Inflammatory macrophage treated with lipopolysaccharide for 4 hours (primary cell): ENCODE measurements at regions not wholly inside any gene's neighbourhood (a gene's known extent, or its start where the extent isn't known, plus 50 kb on each side); places are given as distances from the start of the nearest gene placed in this dataset.

Source experiments
- DNase-seq: peaks from one replicate; pipeline ENCODE4 v3.0.0-alpha.2; 2020

DNA sequence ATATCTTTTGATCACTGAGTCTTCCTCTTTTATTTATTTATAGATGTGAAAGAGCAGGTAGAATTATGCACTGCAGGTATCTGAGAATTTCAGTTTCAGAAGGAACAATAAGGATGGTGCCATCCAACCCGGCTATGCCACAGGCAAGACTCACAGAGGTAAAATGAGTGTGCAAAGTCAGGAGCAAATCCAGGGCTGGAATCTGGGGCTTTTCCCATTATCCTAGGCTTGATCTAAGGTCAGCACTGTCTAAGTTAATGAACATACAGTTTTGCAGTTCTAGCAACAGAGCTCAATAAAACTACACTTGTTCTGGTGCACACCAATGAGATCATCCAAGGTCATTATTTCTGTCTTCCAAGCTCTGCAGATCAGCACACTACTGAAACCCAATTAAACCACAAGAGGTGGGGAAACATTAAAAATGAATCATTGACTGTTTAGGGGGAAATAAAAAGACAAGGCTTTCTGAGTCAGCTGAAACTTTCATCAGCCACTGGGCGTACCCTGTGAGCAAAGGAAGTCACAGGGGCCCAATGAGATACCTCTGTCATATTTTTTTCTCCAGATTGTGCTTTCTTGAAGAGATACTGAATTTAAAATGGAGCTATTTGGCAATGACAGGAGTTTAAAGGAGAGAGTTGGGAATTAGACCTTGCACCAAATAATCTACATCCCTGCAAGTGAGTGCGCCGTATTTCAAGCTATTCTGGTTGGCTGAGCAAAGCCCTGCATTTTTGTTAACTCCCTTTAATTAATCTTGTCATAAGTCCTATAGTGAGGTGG is 662.2 kb upstream of the ZNF608 start:
- DNase-seq: peak; percentile 44

DNA sequence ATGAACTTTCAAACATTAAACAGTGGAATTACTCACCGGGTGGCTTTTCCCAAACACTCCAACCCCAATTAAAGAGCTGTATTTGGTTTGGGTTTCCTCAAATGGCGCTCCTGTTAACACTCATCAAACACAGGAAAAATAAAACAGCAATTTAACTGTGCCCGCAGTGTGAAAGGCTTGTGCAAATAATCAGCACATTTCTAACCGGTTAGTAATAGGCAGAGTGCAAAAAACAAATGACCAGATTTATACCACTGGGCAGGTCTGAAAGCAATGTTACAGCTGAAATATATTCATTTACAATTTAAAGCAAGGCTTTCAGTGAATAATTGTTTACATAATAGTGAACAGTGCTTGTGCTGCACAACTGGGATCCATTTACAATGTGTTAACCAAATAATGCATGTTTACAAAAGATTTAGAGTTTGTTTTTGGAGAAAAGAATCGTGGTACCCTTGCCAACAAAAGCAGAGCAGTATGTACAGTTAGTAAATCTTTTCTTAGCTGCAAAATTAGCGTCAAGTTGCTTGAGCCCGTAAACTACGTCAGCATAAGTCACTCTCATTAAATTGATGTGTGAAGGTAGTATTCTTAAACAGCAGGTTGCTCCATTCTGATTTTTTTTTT is 662.9 kb upstream of the ZNF608 start:
- no peak for DNase-seq

GRCh38 chr5:125409861-125410536 is 663.6 kb upstream of the ZNF608 start:
- no peak for DNase-seq

DNA sequence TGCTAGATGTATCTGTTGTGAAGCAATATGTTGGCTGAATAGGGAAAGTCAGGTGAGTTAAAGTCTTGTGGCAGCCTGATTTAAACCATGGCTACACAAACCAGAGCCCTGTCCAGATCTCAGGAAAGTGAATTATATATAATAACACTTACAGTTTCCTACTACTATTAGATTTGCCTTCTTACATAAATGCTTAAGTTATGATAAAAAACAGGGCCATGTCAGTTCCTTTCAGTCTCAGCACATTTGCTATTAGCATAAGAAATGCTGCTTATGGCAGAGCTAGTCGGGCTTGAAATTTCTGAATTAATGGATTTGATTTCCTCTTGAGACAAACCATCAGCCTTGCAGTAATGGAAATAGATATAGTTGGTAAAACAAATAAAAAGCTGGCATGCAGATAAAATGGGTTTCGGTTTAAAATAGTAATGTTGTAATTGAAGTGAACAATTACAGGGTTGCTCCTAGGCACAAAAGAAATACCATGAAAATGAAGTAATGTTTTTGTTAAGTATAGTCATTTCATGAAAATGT is 664.2 kb upstream of the ZNF608 start:
- DNase-seq: no peak

- DNase-seq: no peak
Observed at GRCh38 chr5:125411071-125411743, 664.8 kb upstream of the ZNF608 start.

GRCh38 chr5:125411744-125412560 is 665.5 kb upstream of the ZNF608 start:
- no peak for DNase-seq

GRCh38 chr5:125412561-125413495 is 666.4 kb upstream of the ZNF608 start:
- no peak for DNase-seq

GRCh38 chr5:125413496-125414274 is 667.2 kb upstream of the ZNF608 start:
- DNase-seq: no peak

GRCh38 chr5:125415126-125415525 is 668.7 kb upstream of the ZNF608 start:
- DNase-seq: no peak

- DNase-seq: no peak
Observed at GRCh38 chr5:125416055-125416454, 669.6 kb upstream of the ZNF608 start.

DNA sequence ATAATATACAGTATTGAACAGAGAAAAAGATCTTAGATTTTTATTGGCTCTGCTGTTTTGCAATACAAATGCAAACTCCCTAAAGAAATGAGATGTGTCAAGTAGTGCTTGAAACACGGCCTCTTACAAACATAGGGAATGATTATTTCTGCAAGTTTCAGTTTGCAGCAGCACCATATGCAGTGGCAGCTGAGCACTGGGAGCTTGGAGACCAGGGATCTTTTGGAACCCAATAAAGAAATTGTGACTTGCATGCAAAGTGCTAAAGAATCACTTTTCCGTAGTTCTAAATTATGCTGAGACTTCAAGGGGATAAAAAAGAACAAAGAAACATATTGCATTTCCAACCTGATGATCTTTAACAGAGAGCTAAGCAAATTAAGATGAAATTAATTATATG is 674.6 kb upstream of the ZNF608 start:
- no peak for DNase-seq

DNA sequence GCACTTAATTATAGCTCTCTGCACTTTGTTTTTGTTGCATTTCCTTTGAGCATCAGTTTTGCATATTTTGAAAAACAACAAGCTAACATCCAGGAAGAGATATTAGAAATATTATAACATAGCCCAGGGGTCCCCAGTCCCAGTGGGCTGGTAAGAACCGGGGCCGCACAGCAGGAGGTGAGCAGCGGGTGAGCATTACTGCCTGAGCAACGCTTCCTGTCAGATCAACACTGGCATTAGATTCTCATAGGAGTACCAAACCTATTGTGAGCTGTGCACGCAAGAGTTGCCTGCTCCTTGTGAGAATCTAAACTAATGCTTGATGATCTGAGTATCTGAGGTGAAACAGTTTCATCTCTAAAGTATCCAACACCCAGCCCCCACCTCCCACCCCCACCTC is 675.9 kb upstream of the ZNF608 start:
- DNase-seq: no peak

- DNase-seq: no peak
Observed at GRCh38 chr5:125424402-125425141, 678.1 kb upstream of the ZNF608 start.

GRCh38 chr5:125429498-125429897 is 683.1 kb upstream of the ZNF608 start:
- DNase-seq: no peak

DNA sequence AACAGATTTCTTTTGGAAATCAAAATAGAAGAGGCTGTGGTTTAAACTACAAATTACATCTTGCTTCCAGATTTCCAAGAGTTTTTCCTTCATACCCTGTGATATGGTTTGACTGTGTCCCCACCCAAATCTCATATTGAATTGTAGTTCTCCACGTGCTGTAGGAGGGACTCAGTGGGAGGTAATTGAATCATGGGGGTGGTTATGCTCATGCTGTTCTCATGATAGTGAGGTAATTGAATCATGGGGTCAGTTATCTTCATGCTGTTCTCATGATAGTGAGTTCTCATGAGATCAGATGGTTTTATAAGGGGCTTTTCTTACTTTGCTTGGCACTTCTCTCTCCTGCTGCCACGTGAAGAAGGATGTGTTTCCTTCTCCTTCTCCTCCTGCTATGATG is 687.0 kb upstream of the ZNF608 start:
- DNase-seq: no peak

- no peak for DNase-seq
Observed at GRCh38 chr5:125439243-125439642, 692.8 kb upstream of the ZNF608 start.

DNA sequence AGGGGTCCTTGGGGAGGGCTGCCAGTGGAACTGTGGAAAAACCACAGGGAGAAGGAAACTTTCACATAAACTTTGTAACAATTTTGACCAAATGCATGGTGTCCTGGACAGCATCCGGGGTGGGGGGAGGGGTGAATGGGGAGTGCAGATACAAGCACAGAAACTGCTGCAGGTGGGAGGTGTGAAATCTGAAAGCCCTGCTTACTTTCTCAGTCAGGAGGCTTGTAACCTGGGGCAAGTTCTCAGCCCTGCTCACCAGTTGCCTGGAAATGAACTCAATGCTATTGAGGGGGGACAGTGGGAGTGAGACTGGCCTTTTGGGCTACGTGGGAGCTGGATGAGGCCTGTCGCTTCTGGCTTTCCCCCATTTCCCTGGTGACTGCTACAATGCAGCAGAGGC is 694.5 kb upstream of the ZNF608 start:
- DNase-seq: no peak

DNA sequence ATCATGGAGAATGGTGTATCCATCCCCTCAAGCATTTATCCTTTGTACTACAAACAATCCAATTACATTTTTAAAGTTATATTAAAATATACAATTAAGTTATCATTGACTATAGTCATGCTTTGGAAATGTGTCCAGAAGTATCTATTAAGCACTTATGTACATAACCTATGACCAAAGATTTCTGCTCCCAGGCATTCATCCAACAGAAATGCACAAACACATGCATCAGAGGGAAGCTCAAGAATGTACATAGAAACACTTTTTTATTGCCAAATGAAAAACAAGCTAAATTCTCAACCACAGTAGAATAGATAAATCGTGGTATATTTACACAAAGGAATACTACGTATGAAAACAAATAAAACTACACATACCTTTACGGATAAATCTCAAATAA is 700.5 kb upstream of the ZNF608 start:
- DNase-seq: no peak

DNA sequence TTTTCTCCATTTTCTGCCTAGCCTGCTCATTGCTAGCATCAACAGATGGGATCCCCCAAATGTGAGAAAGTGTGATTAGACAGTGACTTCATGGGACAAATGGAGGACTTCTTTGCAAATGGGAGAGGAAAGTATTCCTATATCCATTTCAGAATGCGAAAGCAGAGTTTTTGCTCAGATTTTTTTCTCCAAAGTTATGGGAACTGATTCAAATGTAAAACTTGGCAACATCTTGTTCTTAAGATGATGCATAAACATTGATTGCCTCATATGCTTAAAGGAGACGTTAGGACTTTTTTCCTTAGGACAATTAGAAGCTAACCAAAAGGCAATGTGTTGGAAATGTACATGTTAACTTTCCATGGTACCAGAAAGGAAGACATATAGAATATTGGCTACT is 704.3 kb upstream of the ZNF608 start:
- DNase-seq: no peak

DNA sequence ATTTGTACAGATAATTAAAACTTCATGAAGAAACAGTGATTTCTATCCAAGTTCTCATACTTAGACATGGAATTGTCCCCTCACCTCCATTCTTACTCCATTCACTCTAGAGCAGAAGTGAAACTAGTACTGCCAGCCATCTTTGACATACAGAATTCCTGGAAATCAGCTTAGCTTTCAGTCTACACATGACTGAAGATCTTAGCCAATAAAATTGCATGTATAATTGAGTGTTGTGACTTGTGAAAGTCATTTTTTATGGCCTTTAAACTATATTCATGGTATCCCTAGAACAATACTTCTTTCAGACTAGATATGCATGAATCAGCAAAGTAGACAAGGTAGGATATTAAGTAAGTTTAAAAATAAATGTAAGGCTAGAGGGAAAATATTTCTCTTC is 705.2 kb upstream of the ZNF608 start:
- DNase-seq: no peak
